Cardiac fibroblast (primary cell): ENCODE measurements at regions not wholly inside any gene's neighbourhood (a gene's known extent, or its start where the extent isn't known, plus 50 kb on each side); places are given as distances from the start of the nearest gene placed in this dataset.

Source experiments
- DNase-seq, 2 donors: peaks; one replicate each; pipeline versions ENCODE4 v3.0.0 to v3.0.0-alpha.2; 2010; ENCODE audit warnings: low read depth in 2 of 2
- H3K4me3 ChIP-seq, 2 donors: replicated peaks in 1 of 2; 1 replicate in 1 of 2; 2 replicates in 1 of 2; pipeline ENCODE4 v1.5.1; 2011; ENCODE audit warnings: low read depth in 2 of 2, low read length in 2 of 2, mild to moderate bottlenecking in 2 of 2, moderate library complexity in 1 of 2
- TF ChIP-seq, protein P1 (sequence below): IDR thresholded peaks from one replicate; pipeline ENCODE4 v1.5.1; 2011; ENCODE audit warnings: low read depth, mild to moderate bottlenecking, low read length, inconsistent platforms

GRCh38 chr13:68378294-68378693, 1148.2 kb upstream of the PCDH9 start:
- no peak overlapping the region for H3K4me3 ChIP-seq
- TF ChIP-seq, protein P1, sequence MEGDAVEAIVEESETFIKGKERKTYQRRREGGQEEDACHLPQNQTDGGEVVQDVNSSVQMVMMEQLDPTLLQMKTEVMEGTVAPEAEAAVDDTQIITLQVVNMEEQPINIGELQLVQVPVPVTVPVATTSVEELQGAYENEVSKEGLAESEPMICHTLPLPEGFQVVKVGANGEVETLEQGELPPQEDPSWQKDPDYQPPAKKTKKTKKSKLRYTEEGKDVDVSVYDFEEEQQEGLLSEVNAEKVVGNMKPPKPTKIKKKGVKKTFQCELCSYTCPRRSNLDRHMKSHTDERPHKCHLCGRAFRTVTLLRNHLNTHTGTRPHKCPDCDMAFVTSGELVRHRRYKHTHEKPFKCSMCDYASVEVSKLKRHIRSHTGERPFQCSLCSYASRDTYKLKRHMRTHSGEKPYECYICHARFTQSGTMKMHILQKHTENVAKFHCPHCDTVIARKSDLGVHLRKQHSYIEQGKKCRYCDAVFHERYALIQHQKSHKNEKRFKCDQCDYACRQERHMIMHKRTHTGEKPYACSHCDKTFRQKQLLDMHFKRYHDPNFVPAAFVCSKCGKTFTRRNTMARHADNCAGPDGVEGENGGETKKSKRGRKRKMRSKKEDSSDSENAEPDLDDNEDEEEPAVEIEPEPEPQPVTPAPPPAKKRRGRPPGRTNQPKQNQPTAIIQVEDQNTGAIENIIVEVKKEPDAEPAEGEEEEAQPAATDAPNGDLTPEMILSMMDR, result no peak
- DNase-seq, result no peak

DNA sequence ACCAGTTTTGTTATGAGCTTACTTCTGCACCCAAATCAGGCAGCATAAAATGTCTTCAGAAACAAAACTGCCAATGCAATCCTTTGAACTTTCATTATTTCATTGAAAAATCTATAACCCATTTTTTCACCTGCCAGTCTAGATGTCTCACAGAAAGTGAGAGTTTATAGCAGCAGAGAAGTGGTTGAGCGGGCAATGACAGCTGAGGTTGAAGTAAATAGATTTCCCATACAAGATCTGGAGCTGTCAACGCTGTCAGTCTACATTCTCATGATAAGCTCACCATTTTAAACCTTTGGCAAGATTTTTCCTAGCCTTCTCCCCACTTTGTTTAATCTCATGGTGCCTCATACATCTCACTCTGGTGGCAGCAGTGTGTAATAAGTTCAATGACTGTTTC, 1144.9 kb upstream of the PCDH9 start:
- H3K4me3 ChIP-seq, result no peak overlapping the region
- DNase-seq, result no peak
- TF ChIP-seq, protein P1, result no peak

GRCh38 chr13:68369739-68370138, 1139.6 kb upstream of the PCDH9 start:
- TF ChIP-seq, protein P1, result no peak
- no peak overlapping the region for H3K4me3 ChIP-seq
- no peak for DNase-seq

DNA sequence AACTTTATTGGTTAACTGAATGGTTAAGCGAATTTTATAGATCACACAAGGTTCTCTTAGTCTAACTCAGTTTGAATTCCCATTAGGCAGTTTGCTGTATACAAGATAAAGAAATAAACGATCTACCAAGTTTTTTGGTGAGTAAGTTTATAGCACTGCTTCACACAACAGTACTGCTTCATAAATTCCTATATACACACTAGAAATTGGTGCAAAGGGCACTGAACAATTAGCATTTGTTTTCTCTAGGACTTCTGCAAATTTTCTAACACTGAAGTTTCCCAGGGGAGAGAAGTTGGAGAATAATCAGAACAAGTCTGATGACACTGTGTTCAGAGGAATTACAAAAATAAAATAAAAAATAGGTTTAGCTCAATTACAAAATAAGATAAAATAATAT, 1138.8 kb upstream of the PCDH9 start:
- TF ChIP-seq, protein P1, result no peak
- DNase-seq, result no peak
- no peak overlapping the region for H3K4me3 ChIP-seq

GRCh38 chr13:68359105-68359504, 1129.0 kb upstream of the PCDH9 start:
- no peak overlapping the region for H3K4me3 ChIP-seq
- no peak for DNase-seq
- TF ChIP-seq, protein P1, result no peak

DNA sequence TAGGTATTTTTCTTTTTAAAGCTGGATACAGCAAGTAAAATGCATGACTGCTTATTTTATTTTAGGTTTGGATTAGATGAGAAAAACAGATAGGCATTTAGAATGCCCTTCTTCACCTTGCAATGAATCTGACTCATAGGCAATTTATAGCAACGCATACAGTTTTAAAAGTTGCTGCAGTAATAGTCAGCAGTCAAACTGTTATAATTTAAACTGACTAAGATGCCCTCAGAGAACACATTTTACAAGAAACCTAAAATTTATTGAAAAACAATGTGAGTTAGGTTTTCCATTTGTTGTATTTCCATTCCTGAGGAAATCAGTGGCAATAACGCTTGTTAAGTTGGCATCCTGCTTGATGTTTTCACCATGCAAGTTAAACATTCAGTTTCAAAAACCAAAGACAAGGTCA, 1128.2 kb upstream of the PCDH9 start:
- no peak for DNase-seq
- TF ChIP-seq, protein P1, result no peak
- H3K4me3 ChIP-seq, result no peak overlapping the region

GRCh38 chr13:68350554-68350953, 1120.4 kb upstream of the PCDH9 start:
- no peak for DNase-seq
- H3K4me3 ChIP-seq, result no peak overlapping the region
- TF ChIP-seq, protein P1, result no peak
